Dendritic cell treated with granulocyte-macrophage colony-stimulating factor and Interleukin-4, amounts not matched to agents 40 ng/mL and 50 ng/mL, for 4 days (primary cell): ENCODE measurements at regions not wholly inside any gene's neighbourhood (a gene's known extent, or its start where the extent isn't known, plus 50 kb on each side); places are given as distances from the start of the nearest gene placed in this dataset.
"Not testable (repeated sequence)": the region's sequence is repeated elsewhere in the genome, so short reads cannot be mapped to it uniquely, and the experiment has no call there.

Experiments used
- H3K27ac Mint-ChIP-seq: one replicate; pipeline ENCODE4 v1.8.0; 2022; ENCODE audit warnings: mild to moderate bottlenecking, mixed read lengths
- H3K27me3 Mint-ChIP-seq: one replicate; pipeline ENCODE4 v1.8.0; 2022; ENCODE audit warnings: mild to moderate bottlenecking, mixed read lengths
- H3K36me3 Mint-ChIP-seq: one replicate; pipeline ENCODE4 v1.8.0; 2022; ENCODE audit warnings: low read depth, mixed read lengths
- H3K4me1 Mint-ChIP-seq: one replicate; pipeline ENCODE4 v1.8.0; 2022; ENCODE audit warnings: low read depth, mixed read lengths
- H3K4me3 Mint-ChIP-seq: one replicate; pipeline ENCODE4 v1.8.0; 2022; ENCODE audit warnings: mild to moderate bottlenecking, moderate library complexity, mixed read lengths
- H3K9me3 Mint-ChIP-seq: one replicate; pipeline ENCODE4 v1.8.0; 2022; ENCODE audit warnings: mixed read lengths
- intact Hi-C: fragments of 100-400 bp; cut with micrococcal nuclease; formaldehyde crosslinking; loops from one replicate; pipeline ENCODE4 v1.15.0; 2022

DNA sequence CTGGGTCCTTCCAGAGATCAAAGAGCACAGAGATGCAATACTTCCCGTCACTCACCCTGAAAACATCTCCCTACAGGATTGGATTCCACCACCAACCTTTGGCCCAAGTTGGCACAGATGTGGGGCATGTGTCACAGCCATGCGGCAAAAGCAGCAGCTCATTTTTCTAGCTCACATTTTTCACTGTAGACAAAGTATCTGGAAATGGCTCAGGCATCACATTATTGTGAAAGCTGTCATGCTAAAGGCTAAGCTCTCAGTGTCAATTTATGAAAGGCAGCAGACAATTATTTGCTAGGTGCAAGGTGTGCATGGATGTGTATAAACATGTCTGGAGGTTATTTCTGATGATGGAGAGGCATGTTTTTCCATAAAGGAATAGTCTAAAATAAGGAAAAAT is 213.3 kb upstream of the PRNP start:
- no peak overlapping the region for H3K4me3 Mint-ChIP-seq
- H3K9me3 Mint-ChIP-seq, result no peaks in the 10 kb centered on the region
- no peaks in the 10 kb centered on the region for H3K36me3 Mint-ChIP-seq
- H3K27ac Mint-ChIP-seq, result no peak overlapping the region
- H3K4me1 Mint-ChIP-seq, result no peaks in the 10 kb centered on the region
- intact Hi-C loops, result no loop called here
- peaks cover 9% of the 10 kb centered on the region for H3K27me3 Mint-ChIP-seq

DNA sequence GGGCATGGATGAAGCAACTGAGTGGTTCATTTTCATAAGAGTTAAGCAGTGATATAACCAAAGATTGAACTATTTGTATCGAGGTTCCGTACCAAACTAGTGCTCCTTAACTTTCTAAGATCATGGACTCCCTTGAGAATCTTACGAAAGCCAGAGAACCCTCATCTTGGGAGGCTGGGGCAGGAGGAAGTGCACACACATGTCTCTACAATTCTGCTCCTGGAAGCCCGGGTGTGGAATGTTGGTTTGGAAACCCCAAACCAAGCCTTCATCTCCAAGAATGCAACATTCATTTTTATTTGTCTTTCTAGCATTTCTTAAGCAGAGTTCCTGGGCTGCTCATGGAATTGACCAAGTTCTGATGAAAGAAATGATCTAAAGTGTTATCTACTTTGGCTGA is 215.0 kb upstream of the PRNP start:
- no peaks in the 10 kb centered on the region for H3K4me1 Mint-ChIP-seq

DNA sequence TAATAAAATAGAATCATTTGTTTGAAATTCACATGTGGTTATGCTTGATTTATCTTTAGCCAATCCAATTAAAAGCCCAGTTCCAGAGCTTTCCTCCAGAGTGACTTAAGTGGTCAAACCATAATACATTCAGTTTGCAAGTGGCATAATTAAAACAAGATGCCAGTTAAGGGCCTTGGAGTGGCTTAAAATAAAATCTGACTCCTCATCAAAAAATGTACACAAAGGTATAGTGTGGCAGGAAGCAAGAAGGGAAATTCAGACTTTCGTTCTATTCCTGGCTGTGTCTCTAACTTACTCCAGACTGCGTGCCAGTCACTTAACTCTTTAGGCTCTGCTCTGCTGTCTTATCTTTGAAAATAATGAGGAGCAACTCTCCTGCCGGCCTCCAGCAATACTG is 215.9 kb upstream of the PRNP start:
- no peaks in the 10 kb centered on the region for H3K9me3 Mint-ChIP-seq
- H3K4me1 Mint-ChIP-seq, result no peaks in the 10 kb centered on the region
- intact Hi-C loops, result no loop called here
- peaks cover 3% of the 10 kb centered on the region for H3K27me3 Mint-ChIP-seq
- H3K27ac Mint-ChIP-seq, result no peak overlapping the region
- no peak overlapping the region for H3K4me3 Mint-ChIP-seq
- no peaks in the 10 kb centered on the region for H3K36me3 Mint-ChIP-seq

More for the DNA sequence above, 215.0 kb upstream of the PRNP start:
- Mint-ChIP-seq H3K27me3 (peaks cover 7% of the 10 kb centered on the region), H3K4me3 (no peak overlapping the region), H3K9me3 (no peaks in the 10 kb centered on the region), H3K36me3 (no peaks in the 10 kb centered on the region), H3K27ac (no peak overlapping the region)
- intact Hi-C loops, result no loop called here

DNA sequence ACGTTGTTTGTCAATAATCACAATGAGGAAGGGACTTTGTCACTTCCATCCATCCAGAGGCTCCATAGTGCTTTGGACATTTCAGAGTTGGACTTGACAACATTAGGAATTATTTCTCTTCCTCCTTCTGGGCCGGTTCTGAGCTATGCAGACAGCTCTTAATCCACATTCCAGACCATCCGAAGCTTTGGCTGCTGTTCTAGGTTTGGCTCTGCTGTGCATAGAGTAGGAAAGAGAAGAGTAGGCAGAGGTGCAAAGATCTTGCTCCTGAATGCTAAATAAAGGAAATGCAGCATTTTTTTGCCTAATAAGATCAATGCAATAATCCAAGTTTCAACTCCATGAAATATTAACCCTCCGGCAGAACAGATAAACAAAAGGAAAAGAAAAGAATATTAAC is 216.3 kb upstream of the PRNP start:
- Mint-ChIP-seq H3K27ac (no peak overlapping the region), H3K36me3 (no peaks in the 10 kb centered on the region), H3K27me3 (peaks cover 3% of the 10 kb centered on the region), H3K4me1 (no peaks in the 10 kb centered on the region), H3K9me3 (no peaks in the 10 kb centered on the region), H3K4me3 (no peak overlapping the region)
- intact Hi-C loops, result no loop called here

DNA sequence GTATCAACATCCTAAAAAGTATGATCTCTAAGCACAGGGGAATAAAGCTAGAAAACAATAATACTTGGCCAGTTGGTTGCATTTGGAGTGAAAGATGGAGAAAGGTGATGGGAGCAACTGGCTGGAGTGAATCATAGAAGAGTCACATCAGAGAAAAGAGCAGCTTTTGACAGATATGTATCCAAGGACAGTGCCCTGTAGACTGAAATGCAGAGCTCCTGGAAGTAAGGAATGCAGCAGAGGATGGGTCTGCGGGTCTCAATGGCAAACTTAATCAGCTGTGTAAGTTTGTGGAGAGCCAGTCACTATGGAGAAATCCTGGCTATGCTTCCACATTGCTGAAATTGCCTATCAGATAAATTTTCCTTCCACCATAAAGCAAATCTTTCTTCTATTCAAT is 218.1 kb upstream of the PRNP start:
- no peaks in the 10 kb centered on the region for H3K36me3 Mint-ChIP-seq
- no peak overlapping the region for H3K4me3 Mint-ChIP-seq
- H3K27ac Mint-ChIP-seq, result no peak overlapping the region
- intact Hi-C loops, result no loop called here
- H3K4me1 Mint-ChIP-seq, result no peaks in the 10 kb centered on the region
- H3K9me3 Mint-ChIP-seq, result no peaks in the 10 kb centered on the region
- H3K27me3 Mint-ChIP-seq, result peaks cover 3% of the 10 kb centered on the region

DNA sequence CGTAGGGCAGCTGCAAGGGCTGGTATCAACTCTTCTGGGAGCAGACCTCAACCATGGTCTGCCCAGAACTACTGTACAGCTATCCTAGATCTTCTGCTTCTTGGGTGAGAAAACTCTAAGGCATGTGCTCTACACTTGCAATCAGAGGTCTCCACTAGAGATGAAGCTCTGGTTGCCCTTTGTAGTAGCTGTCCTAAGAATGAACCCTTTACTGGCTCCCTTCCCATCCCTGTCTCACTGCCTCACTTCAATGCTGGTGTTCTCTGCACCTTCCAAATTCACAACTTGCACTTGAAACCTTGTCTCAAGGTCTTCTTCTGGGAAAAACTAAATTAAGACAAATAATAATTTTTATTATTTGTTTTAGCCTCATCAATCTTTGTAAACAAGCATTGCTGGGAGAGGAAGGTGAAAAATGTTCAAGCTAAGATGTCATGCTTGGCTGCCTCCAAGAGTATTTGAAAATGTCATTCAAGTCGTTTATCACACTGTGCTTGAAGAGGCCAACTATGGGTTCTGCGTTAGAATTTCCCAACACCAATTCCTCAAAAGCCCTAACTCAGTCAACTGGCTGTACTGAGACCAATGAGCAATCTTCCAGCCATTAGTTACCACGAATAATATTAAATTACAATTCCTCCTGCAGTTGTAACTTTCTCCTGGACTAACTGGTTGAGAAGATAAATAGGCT is 216.9 kb upstream of the ADRA1D start:
- peaks cover 6% of the 10 kb centered on the region for H3K4me1 Mint-ChIP-seq
- intact Hi-C loops, result no loop called here
- H3K27ac Mint-ChIP-seq, result no peak overlapping the region
- no peaks in the 10 kb centered on the region for H3K36me3 Mint-ChIP-seq
- no peaks in the 10 kb centered on the region for H3K27me3 Mint-ChIP-seq
- H3K9me3 Mint-ChIP-seq, result no peaks in the 10 kb centered on the region
- H3K4me3 Mint-ChIP-seq, result no peak overlapping the region

DNA sequence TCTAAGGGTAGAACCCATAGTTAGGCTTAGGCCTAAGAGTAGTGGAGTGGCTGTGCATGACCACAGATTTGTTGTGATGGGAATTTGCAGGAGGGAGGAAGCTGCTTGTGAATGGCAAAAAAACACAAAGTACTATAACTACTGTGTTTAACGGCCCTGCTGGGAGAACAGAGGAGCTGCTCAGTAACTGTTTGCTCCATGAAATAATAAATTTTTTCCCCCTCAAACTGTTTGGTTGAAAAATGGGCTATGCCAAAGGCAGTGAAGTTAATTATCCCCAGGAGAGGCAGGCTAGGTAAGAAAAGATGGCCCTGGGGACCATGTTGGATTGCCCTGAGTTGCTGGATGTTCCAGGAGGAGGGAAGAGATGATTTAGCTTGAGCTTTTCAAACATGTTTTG is 216.1 kb upstream of the ADRA1D start:
- Mint-ChIP-seq H3K36me3 (no peaks in the 10 kb centered on the region), H3K4me3 (no peak overlapping the region), H3K9me3 (no peaks in the 10 kb centered on the region), H3K4me1 (peaks cover 6% of the 10 kb centered on the region), H3K27ac (no peak overlapping the region), H3K27me3 (no peaks in the 10 kb centered on the region)
- intact Hi-C loops, result no loop called here

DNA sequence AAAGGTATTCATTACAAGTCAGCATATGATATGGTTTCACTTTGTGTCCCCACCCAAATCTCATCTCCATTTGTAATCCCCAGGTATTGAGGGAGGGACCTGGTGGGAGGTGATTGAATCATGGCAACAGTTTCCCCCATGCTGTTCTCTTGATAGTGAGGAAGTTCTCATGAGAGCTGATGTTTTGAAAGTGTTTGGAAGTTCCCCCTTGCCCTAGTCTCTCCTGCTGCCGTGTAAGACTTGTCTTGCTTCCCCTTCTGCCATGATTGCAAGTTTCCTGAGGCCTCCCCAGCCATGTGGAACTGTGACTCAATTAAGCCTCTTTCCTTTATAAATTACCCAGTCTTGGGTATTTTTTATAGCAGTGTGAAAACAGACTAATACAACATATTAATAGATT is 213.7 kb upstream of the ADRA1D start:
- H3K9me3 Mint-ChIP-seq, H3K36me3 Mint-ChIP-seq, H3K4me1 Mint-ChIP-seq, H3K4me3 Mint-ChIP-seq, intact Hi-C loops, H3K27me3 Mint-ChIP-seq, H3K27ac Mint-ChIP-seq: not testable (repeated sequence)

DNA sequence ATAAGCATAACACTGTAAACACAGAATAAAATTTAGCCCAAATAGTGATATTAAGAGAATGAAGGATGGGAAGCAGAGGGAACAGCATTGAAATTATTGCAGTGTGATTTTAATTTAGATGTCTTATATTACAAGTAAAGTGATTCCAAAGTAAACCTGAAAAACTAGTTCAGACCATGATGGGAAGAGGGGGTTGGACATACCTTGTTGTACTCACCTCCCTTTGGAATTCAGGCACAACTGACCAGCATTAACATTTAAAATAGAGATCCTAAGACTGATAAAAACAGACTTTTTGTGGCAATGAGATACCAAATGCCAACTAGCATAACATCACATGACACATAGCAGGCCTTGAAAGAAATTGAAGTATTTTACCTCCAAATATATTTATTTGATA is 210.0 kb upstream of the ADRA1D start:
- Mint-ChIP-seq H3K4me3 (no peak overlapping the region), H3K4me1 (peaks cover 11% of the 10 kb centered on the region), H3K27me3 (peaks cover 3% of the 10 kb centered on the region), H3K9me3 (peaks cover 9% of the 10 kb centered on the region), H3K27ac (no peak overlapping the region), H3K36me3 (no peaks in the 10 kb centered on the region)
- intact Hi-C loops, result no loop called here

DNA sequence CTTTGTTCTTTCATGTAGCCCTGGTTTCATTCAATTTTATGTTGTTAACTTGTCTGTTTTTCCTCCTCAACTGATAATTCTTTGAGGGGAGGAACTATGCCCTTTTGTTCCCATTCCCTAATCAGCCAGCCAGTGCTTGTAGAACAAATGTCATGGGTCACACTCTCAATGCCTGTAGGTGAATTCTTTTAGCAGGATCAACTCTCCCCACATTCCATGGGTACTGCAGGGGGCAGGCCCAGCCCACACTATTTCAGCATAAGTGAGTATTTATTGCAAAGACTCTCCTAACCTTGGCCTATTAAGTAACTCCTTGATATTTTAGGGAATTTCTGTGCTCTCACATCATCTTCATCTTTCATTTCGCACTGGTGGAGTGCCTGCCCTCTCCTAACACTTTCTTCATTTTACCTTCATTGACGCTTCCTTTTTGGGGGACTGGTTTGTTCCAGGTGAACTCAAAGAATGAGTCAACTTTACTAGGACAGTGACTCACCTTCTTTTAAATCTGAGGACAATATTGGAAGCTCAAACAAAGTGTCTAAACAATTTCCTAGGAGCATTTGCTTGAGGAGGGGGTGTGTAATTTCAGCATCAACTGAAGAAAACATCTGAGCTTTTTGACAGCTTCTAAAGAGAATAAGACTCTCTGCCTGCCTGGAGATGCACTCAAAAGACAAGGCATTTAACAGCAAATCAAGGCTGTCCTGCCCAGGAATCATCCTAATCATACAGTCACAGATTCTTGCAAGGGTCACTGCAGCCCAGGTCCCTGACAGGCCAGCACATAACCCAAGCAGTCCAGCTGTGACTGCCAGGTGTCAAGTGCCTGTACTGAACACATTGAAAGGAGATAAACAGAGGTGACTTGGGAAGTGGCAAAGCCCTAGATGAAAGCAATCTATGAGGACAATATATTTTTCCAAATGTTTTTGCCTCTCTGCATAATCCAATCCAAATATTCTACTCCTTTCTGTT is 208.8 kb upstream of the ADRA1D start:
- no peak overlapping the region for H3K4me3 Mint-ChIP-seq
- no peaks in the 10 kb centered on the region for H3K36me3 Mint-ChIP-seq
- H3K9me3 Mint-ChIP-seq, result peaks cover 9% of the 10 kb centered on the region
- H3K4me1 Mint-ChIP-seq, result peaks cover 9% of the 10 kb centered on the region
- H3K27ac Mint-ChIP-seq, result no peak overlapping the region
- peaks cover 3% of the 10 kb centered on the region for H3K27me3 Mint-ChIP-seq
- intact Hi-C loops, result no loop called here

DNA sequence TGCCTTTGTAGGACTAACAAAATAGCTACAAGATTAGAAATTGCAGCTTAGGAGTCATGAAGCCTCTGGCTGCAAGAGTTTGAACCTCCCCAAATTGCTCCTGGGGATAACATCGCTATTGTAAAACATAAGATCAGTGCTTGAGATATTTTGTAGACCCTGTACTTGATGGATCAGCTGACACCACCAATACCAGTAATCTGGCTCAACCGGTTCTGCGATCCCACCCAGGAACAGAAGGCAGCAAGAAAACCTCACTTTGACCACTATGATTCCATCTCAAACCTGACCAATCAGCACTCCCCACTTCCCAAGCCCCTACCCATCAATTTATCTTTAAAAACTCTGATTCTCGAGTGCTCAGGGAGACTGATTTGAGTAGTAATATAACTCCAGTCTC is 206.9 kb upstream of the ADRA1D start:
- Mint-ChIP-seq H3K27ac (no peak overlapping the region), H3K36me3 (no peaks in the 10 kb centered on the region), H3K4me3 (no peak overlapping the region), H3K9me3 (peaks cover 9% of the 10 kb centered on the region), H3K4me1 (peaks cover 17% of the 10 kb centered on the region), H3K27me3 (peaks cover 3% of the 10 kb centered on the region)
- intact Hi-C loops, result no loop called here

DNA sequence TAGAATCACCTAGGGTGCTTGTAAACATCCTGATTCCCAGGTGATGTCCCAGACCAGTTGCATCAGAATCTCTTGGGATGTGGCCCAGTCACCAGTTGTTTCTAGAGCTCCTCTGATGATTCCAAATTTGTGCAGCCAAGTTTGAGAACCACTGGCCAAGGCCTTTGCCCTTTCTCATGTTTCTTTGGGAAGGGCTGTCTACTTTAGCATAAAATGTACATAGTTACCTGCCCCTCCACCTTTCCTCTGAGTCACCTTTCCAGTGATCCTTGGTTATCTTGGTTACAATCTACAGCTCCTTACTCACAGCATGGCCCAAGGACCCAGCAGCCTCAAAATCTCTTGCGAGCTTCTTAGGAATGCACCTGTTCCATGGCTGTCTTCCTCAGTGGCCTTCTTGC is 206.2 kb upstream of the ADRA1D start:
- peaks cover 9% of the 10 kb centered on the region for H3K9me3 Mint-ChIP-seq
- H3K4me1 Mint-ChIP-seq, result peaks cover 17% of the 10 kb centered on the region
- no peak overlapping the region for H3K4me3 Mint-ChIP-seq
- intact Hi-C loops, result no loop called here
- H3K27me3 Mint-ChIP-seq, result peaks cover 3% of the 10 kb centered on the region
- no peak overlapping the region for H3K27ac Mint-ChIP-seq
- no peaks in the 10 kb centered on the region for H3K36me3 Mint-ChIP-seq

DNA sequence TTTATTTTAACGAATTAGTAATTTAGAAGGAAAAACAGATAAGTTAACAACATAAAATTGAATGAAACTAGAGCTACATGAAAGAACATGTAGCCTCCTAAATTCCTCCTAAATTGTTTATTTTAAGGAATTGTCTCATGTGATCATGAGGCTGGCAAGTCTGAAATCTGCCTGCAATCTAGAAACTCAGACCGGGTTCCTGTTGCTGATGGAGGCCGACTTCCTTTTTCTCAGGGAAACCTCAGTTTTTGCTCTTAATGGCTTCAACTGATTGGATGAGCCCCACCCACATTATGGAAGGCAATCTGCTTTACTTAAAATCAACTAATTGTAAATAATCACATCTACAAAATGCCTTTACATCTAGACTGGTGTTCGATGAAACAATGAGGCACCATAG is 205.0 kb upstream of the ADRA1D start:
- Mint-ChIP-seq H3K27me3 (peaks cover 3% of the 10 kb centered on the region), H3K4me1 (peaks cover 17% of the 10 kb centered on the region), H3K27ac (no peak overlapping the region), H3K36me3 (no peaks in the 10 kb centered on the region), H3K9me3 (peaks cover 8% of the 10 kb centered on the region), H3K4me3 (no peak overlapping the region)
- intact Hi-C loops, result no loop called here

DNA sequence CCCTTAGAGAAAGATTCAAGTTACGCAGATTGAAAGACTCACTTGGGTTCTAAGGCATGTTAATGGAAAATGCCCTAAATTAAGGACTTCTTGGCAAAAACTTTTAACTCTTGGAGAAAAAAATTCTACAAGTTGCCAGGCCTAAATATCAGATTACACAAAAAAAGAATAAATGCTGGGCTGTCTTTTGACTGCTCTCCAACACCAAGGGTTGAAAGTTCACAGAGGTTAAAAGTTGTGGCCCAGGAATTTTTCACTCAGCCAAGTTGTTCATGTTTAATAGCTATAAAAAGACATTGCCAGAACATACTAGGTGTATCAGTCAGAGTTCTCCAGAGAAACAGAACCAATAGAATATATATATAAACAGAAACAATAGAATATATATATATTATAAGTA is 204.3 kb upstream of the ADRA1D start:
- Mint-ChIP-seq H3K36me3 (no peaks in the 10 kb centered on the region), H3K27ac (no peak overlapping the region), H3K9me3 (peaks cover under 1% of the 10 kb centered on the region), H3K4me3 (no peak overlapping the region), H3K4me1 (peaks cover 17% of the 10 kb centered on the region), H3K27me3 (peaks cover 3% of the 10 kb centered on the region)
- intact Hi-C loops, result no loop called here
